Putamen (tissue), 1 donor: ENCODE measurements at regions not wholly inside any gene's neighbourhood (a gene's known extent, or its start where the extent isn't known, plus 50 kb on each side); places are given as distances from the start of the nearest gene placed in this dataset.
"Not testable (repeated sequence)": the region's sequence is repeated elsewhere in the genome, so short reads cannot be mapped to it uniquely, and the experiment has no call there.

ENCODE experiments used
- DNase-seq: peaks from one replicate; pipeline ENCODE4 v3.0.0-alpha.2; 2016; ENCODE audit warnings: low spot score

DNA sequence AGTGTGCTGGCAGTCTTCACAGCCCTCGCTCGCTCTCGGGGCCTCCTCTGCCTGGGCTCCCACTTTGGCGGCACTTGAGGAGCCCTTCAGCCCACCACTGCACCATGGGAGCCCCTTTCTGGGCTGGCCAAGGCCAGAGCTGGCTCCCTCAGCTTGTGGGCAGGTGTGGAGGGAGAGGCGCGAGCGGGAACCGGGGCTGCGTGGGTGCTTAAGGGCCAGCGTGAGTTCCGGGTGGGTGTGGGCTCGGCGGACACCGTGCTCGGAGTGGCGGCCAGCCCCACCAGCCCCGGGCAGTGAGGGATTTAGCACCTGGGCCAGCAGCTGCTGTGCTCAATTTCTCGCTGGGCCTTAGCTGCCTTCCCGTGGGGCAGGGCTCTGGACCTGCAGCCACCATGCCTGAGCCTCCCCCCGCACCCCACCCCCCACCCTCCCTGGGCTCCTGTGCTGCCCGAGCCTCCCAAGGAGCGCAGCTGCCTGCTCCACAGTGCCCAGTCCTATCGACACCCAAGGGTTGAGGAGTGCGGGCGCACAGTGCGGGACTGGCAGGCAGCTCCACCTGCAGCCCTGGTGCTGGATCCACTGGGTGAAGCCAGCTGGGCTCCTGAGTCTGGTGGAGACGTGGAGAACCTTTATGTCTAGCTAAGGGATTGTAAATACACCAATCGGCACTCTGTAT, 684.4 kb upstream of the GOLIM4 start:
- not testable (repeated sequence) for DNase-seq

DNA sequence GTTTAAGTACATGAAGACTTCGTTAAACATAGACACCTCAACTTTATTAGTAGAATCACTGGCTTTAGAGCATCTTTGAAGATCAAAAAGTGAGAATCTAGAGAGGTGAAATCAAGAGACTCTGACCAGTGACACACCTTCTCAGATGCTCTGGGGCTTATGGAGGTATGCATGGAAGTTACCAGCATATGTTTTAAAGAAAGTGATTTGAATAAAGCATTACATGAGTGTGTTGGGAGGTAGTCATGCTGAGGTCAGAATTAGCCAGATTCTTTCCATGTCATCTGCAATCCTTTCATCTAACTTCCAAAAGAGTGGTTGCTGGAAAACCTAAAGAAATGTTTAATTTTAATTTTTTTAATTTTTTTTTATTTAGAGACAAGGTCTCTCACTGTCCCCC, 658.0 kb upstream of the GOLIM4 start:
- no peak for DNase-seq

GRCh38 chr3:168752339-168752738, 656.6 kb upstream of the GOLIM4 start:
- DNase-seq, result no peak

GRCh38 chr3:168747697-168748096, 652.0 kb upstream of the GOLIM4 start:
- no peak for DNase-seq

DNA sequence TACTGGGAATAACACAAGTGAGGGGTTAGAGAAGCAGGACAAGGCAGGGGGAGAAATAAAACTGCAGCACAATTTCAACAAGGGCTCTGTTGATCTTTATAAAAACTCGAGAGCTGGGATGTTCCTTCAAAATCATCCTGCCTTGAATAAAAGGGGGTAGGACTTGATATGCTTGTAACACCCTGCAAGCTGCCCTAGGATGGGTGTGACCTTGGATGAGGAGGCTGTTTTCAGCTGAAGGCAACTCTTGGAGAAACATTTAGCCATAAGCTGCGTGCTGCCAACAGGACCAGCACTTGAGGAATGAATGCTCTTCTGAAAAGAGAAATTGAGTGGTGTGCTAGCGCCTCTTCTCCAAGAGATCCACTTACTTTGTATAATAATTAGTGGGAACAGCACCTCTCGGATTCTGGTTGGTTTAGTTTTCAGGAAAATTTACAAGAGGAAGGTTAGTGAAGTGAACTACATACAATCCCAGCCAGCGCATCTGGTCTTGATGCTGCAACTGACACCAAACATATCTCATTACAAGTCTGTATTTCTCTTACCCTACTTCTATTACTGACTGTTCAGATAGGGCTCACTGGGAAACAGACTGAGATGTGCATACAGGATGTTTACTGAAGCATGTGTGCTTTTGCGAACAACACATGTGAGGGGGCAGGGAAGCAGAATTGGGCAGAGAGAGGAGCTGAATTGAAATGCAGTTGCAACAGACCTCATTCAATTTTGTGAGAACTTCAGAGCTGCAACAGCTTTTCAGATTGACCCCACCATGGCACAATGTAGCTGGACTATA, 643.0 kb upstream of the GOLIM4 start:
- no peak for DNase-seq

DNA sequence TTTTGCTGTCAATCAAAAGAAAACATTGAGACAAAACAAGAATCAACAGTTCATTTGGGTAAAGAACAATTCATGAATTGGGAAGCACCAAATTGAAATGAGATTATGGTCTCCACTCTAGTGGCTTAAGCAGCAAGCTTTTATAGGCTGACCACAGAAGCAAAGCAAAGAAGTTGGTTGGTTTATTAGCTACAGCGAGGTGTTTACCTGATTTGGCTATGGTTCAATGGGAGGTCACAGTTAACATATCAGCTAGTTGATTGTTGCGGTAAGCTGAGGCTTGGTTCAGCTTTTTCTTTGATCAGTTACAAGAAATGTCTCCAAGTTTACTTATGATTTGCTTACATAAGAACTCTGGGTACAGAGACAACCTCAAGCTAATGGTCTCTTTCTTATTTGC, 640.5 kb upstream of the GOLIM4 start:
- no peak for DNase-seq

GRCh38 chr3:168730073-168730472, 634.3 kb upstream of the GOLIM4 start:
- DNase-seq, result no peak

DNA sequence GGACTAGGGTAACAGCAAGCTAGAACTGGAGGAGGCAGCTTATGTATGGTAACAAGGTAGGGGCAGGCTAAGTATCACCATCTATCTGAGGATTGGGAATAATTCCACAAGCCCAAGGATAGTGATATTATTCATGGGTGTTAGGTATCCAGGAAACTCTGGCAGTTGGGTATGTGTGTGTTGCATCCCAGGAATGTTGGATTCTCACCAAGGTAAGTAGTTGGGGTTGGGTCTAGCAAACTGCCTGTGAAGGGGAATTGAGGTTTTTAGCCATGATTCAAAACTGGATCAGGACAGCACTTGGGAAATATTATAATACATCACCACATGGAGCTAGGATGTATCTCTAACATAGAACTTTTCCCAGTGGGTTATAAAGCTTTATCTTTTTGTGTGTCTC, 626.4 kb upstream of the GOLIM4 start:
- DNase-seq, result no peak

DNA sequence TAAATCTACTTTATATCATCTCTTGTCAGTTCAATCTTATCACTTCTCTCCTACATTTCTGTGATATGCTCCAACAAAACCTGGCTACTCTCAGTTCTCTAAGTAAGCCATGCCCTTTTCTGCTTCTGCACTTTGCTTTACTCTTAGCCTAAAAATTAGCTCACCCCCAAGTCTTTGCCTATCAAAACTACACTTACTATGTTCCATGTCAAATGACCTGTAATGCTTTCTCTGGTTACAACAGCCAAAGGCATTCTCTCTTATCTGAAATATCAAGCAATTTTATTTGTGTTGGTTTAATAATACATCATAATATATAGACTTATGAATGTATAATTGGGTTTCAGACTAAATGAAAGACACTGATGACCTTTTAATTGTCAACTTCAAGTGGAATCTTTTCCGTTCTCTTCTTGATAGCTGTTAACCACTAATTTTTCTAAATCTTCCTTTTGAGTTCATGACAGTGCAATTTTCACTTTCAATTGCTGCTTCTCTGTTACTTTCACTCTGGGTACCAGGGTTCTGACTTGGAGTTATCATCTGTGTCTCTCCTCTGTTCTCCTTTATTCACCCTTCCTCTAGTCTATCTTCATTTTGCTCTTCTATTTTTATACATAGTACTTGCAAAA, 619.0 kb upstream of the GOLIM4 start:
- DNase-seq, result no peak

- no peak for DNase-seq
Observed at GRCh38 chr3:168709073-168709472, 613.3 kb upstream of the GOLIM4 start.

- no peak for DNase-seq
Observed at GRCh38 chr3:168707900-168708299, 612.2 kb upstream of the GOLIM4 start.

DNA sequence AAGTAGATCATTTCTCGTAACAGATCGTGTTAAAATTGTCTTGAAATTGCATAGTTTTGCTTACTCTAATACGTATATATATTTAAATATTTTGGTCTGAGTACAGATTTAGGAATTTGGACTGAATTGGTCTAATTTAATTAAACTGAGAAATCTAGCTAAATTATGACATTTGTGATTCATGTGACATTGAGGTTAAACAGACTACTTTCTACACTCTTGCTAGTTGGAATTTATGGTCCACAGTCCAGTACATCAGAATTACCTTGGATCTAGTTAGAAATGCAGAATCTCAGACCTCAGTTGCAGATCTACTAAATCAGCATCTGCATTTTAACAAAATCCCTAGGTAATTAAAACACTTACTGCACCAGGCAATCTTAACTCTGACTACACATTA, 609.7 kb upstream of the GOLIM4 start:
- DNase-seq, result no peak

GRCh38 chr3:168696051-168696450, 600.3 kb upstream of the GOLIM4 start:
- no peak for DNase-seq

GRCh38 chr3:168693870-168694269, 598.1 kb upstream of the GOLIM4 start:
- no peak for DNase-seq

DNA sequence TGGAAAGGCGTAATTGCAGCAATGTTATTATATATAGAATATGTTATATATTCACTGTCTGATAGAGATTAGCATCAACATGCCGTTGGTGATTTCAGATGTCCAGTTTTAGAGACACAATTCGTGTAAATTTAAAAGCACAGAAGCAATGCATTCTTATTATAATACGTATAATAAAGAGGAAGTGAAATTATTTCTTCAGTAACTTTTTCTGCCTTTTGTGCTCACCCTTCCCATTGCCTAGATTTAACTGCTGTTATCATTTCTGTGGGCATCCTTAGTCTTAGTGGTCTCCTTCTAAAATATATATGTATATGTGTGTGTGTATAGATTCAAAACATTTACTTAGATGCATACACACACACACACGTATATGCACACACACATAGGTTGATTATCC, 592.5 kb upstream of the GOLIM4 start:
- no peak for DNase-seq

GRCh38 chr3:168684519-168684918, 588.8 kb upstream of the GOLIM4 start:
- no peak for DNase-seq

- DNase-seq, result no peak
Observed at GRCh38 chr3:168678730-168679129, 583.0 kb upstream of the GOLIM4 start.

- DNase-seq, result no peak
Observed at GRCh38 chr3:168671091-168671490, 575.4 kb upstream of the GOLIM4 start.

- not testable (repeated sequence) for DNase-seq
Observed at GRCh38 chr3:168660879-168661657, 565.3 kb upstream of the GOLIM4 start.

- DNase-seq, result no peak
Observed at GRCh38 chr3:168659015-168659414, 563.3 kb upstream of the GOLIM4 start.

DNA sequence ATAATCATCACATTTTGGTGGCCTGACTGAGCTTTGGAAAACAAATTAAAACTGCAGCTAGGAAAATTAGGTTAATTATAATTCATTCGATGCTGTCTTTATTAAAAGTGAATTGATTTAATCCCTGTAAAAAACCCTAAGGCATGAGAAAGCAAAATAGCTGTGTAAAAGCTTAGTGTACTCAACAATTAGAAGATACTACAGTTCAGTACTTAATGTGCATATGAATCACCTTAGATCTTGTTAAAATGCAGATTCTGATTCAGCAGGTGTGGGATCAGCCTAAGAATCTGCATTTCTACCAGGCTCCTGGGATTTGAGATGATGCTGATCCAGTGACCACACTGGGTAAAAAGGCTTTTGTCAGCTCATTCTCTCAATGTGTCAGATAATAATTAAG, 559.9 kb upstream of the GOLIM4 start:
- no peak for DNase-seq

DNA sequence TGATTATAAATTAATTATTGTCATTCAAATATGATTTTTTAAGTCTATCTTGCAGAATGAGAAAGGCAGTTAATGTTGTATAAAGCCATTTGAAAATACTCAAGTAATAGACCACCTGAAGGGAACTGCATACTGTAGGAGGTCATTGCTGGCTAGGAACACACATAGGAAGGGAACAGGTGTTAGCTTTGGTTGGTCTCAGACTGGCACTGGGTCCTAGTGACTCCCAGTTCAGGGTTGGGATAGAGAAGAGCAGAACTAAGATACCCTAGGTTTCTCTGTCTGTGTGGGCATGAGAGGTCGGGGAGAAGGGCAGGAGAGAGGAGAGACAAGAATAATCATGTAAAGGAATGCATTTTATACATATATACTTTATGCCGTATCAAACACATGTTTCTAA, 559.0 kb upstream of the GOLIM4 start:
- DNase-seq, result no peak
